ENCODE measurements at regions not wholly inside any gene's neighbourhood (a gene's known extent, or its start where the extent isn't known, plus 50 kb on each side); places are given as distances from the start of the nearest gene placed in this dataset.

GRCh38 chr2:6281524-6281923 lies 584.2 kb downstream of the CMPK2 start:
- TF ChIP-seq CTCF (IDR thresholded peaks at IDR 0.05) (no peak), POLR2A (IDR thresholded peaks at IDR 0.05) (no peak)
- H3K4me1 ChIP-seq = no peaks in the 10 kb centered on the region
- H3K27me3 ChIP-seq = no peaks in the 10 kb centered on the region
- intact Hi-C loops (cut with DNase I) = no loop called here
- H3K27ac ChIP-seq = no peak overlapping the region
- DNase-seq (no peak), ATAC-seq (no peak)
- H3K36me3 ChIP-seq = no peaks in the 10 kb centered on the region
- WGBS (ENCODE audit: insufficient coverage, low coverage, low lambda C conversion rate, missing lambda C conversion rate) = no CpG with 5 or more reads among the region's 5 CpGs
- no peak overlapping the region for H3K4me3 ChIP-seq
- H3K9me3 ChIP-seq = no peaks in the 10 kb centered on the region

- no peak for ATAC-seq
- no peak for DNase-seq
- TF ChIP-seq POLR2A (IDR thresholded peaks at IDR 0.05) (no peak), CTCF (IDR thresholded peaks at IDR 0.05) (no peak)
- intact Hi-C loops (cut with DNase I) = no loop called here
- Histone ChIP-seq H3K4me3 (no peak overlapping the region), H3K27ac (no peak overlapping the region), H3K9me3 (no peaks in the 10 kb centered on the region), H3K4me1 (no peaks in the 10 kb centered on the region), H3K27me3 (no peaks in the 10 kb centered on the region), H3K36me3 (no peaks in the 10 kb centered on the region)
- WGBS (ENCODE audit: insufficient coverage, low coverage, low lambda C conversion rate, missing lambda C conversion rate) = 79% methylated on average over 23 of the region's 24 CpGs
Measured at GRCh38 chr2:6283259-6283658, 582.4 kb downstream of the CMPK2 start.

GRCh38 chr2:6287406-6287805 lies 578.3 kb downstream of the CMPK2 start:
- TF ChIP-seq POLR2A (IDR thresholded peaks at IDR 0.05) (no peak), CTCF (IDR thresholded peaks at IDR 0.05) (no peak)
- 55% methylated on average over 4 of the region's 4 CpGs for WGBS (ENCODE audit: insufficient coverage, low coverage, low lambda C conversion rate, missing lambda C conversion rate)
- Histone ChIP-seq H3K27ac (no peak overlapping the region), H3K27me3 (no peaks in the 10 kb centered on the region), H3K9me3 (no peaks in the 10 kb centered on the region), H3K4me1 (no peaks in the 10 kb centered on the region), H3K4me3 (no peak overlapping the region), H3K36me3 (no peaks in the 10 kb centered on the region)
- no peak for DNase-seq
- intact Hi-C loops (cut with DNase I) = no loop called here
- no peak for ATAC-seq

- H3K4me1 ChIP-seq = no peaks in the 10 kb centered on the region
- no peak overlapping the region for H3K27ac ChIP-seq
- intact Hi-C loops (cut with DNase I) = no loop called here
- no peak overlapping the region for H3K4me3 ChIP-seq
- H3K9me3 ChIP-seq = no peaks in the 10 kb centered on the region
- H3K27me3 ChIP-seq = no peaks in the 10 kb centered on the region
- no peak for ATAC-seq
- no peak for DNase-seq
- no peaks in the 10 kb centered on the region for H3K36me3 ChIP-seq
- TF ChIP-seq POLR2A (IDR thresholded peaks at IDR 0.05) (no peak), CTCF (IDR thresholded peaks at IDR 0.05) (no peak)
Measured at GRCh38 chr2:6288791-6289190, 576.9 kb downstream of the CMPK2 start.

Measured in right lobe of liver (tissue), 6 donors.